ENCODE measurements at regions not wholly inside any gene's neighbourhood (a gene's known extent, or its start where the extent isn't known, plus 50 kb on each side); places are given as distances from the start of the nearest gene placed in this dataset.
"Not testable (repeated sequence)": the region's sequence is repeated elsewhere in the genome, so short reads cannot be mapped to it uniquely, and the experiment has no call there.

GRCh38 chr17:437545-437944, 84.9 kb upstream of the RPH3AL start:
- Histone ChIP-seq H3K4me3 (no peak overlapping the region), H3K36me3 (replicated peaks in 1 of 2; ENCODE audit: insufficient read depth in 1 of 2, low read depth in 2 of 2) (no peaks in the 10 kb centered on the region), H3K27ac (no peak overlapping the region), H3K27me3 (no peaks in the 10 kb centered on the region), H3K4me1 (no peaks in the 10 kb centered on the region), H3K9me3 (no peaks in the 10 kb centered on the region)
- TF ChIP-seq POLR2A (IDR thresholded peaks at IDR 0.05), result no peak
- no peak for DNase-seq
- WGBS, 2 donors, result 92 to 95% methylated on average over 2 of the region's 2 CpGs
- intact Hi-C loops (cut with DNase I), result no loop called here
- no peak for ATAC-seq

GRCh38 chr17:436571-436970, 84.0 kb upstream of the RPH3AL start:
- no peaks in the 10 kb centered on the region for H3K9me3 ChIP-seq
- no peak for ATAC-seq
- intact Hi-C loops (cut with DNase I), result no loop called here
- no peaks in the 10 kb centered on the region for H3K4me1 ChIP-seq
- no peak overlapping the region for H3K27ac ChIP-seq
- H3K36me3 ChIP-seq (replicated peaks in 1 of 2; ENCODE audit: insufficient read depth in 1 of 2, low read depth in 2 of 2), result no peaks in the 10 kb centered on the region
- no peak for DNase-seq
- TF ChIP-seq CTCF (IDR thresholded peaks at IDR 0.05) (no peak), POLR2A (IDR thresholded peaks at IDR 0.05) (no peak)
- no peaks in the 10 kb centered on the region for H3K27me3 ChIP-seq
- no peak overlapping the region for H3K4me3 ChIP-seq
- 68 to 83% methylated on average over 7 of the region's 7 CpGs for WGBS, 2 donors

GRCh38 chr17:432471-432870, 79.9 kb upstream of the RPH3AL start:
- H3K36me3 ChIP-seq (replicated peaks in 1 of 2; ENCODE audit: insufficient read depth in 1 of 2, low read depth in 2 of 2); H3K27me3 ChIP-seq; H3K27ac ChIP-seq; DNase-seq; H3K9me3 ChIP-seq; H3K4me1 ChIP-seq; H3K4me3 ChIP-seq; ATAC-seq; intact Hi-C loops (cut with DNase I): not testable (repeated sequence)
- 60 to 82% methylated on average over 2 of the region's 2 CpGs for WGBS, 2 donors

- no peak for ATAC-seq
- no peak for DNase-seq
- Histone ChIP-seq H3K36me3 (replicated peaks in 1 of 2; ENCODE audit: insufficient read depth in 1 of 2, low read depth in 2 of 2) (no peaks in the 10 kb centered on the region), H3K27ac (no peak overlapping the region), H3K4me1 (no peaks in the 10 kb centered on the region), H3K9me3 (peaks cover 0 to 8% (median 0%) of the 10 kb centered on the region in 3 donors), H3K4me3 (no peak overlapping the region), H3K27me3 (no peaks in the 10 kb centered on the region)
- WGBS, 2 donors, result 68 to 77% methylated on average over 4 of the region's 4 CpGs
- TF ChIP-seq POLR2A (IDR thresholded peaks at IDR 0.05) (no peak), CTCF (IDR thresholded peaks at IDR 0.05) (no peak)
- intact Hi-C loops (cut with DNase I), result no loop called here
Observed at GRCh38 chr17:431494-431893, 78.9 kb upstream of the RPH3AL start.

- Histone ChIP-seq H3K27ac (no peak overlapping the region), H3K4me1 (no peaks in the 10 kb centered on the region), H3K36me3 (replicated peaks in 1 of 2; ENCODE audit: insufficient read depth in 1 of 2, low read depth in 2 of 2) (no peaks in the 10 kb centered on the region), H3K9me3 (peaks cover 0 to 8% (median 0%) of the 10 kb centered on the region in 3 donors), H3K27me3 (no peaks in the 10 kb centered on the region), H3K4me3 (no peak overlapping the region)
- ATAC-seq (no peak), DNase-seq (no peak)
- 84% methylated on average over 8 of the region's 8 CpGs for WGBS, 2 donors
- no peak for TF ChIP-seq CTCF (IDR thresholded peaks at IDR 0.05)
- TF ChIP-seq POLR2A (IDR thresholded peaks at IDR 0.05), result no peak
- intact Hi-C loops (cut with DNase I), result no loop called here
Observed at GRCh38 chr17:429589-429988, 77.0 kb upstream of the RPH3AL start.

- Histone ChIP-seq H3K36me3 (replicated peaks in 1 of 2; ENCODE audit: insufficient read depth in 1 of 2, low read depth in 2 of 2) (no peaks in the 10 kb centered on the region), H3K9me3 (peaks cover 0 to 8% (median 0%) of the 10 kb centered on the region in 3 donors), H3K27me3 (no peaks in the 10 kb centered on the region), H3K4me3 (no peak overlapping the region), H3K27ac (no peak overlapping the region), H3K4me1 (no peaks in the 10 kb centered on the region)
- WGBS, 2 donors, result 88 to 94% methylated on average over 3 of the region's 3 CpGs
- TF ChIP-seq CTCF (IDR thresholded peaks at IDR 0.05), result no peak
- no peak for TF ChIP-seq POLR2A (IDR thresholded peaks at IDR 0.05)
- ATAC-seq (no peak), DNase-seq (no peak)
- intact Hi-C loops (cut with DNase I), result no loop called here
Observed at GRCh38 chr17:428414-428813, 75.8 kb upstream of the RPH3AL start.

All from body of pancreas (tissue), 4 donors.